HUES64 (cell line): ENCODE measurements at regions not wholly inside any gene's neighbourhood (a gene's known extent, or its start where the extent isn't known, plus 50 kb on each side); places are given as distances from the start of the nearest gene placed in this dataset.

Experiments used
- H3K27ac ChIP-seq: 2 replicates; pipeline ENCODE4 v1.7.0; 2013; ENCODE audit warnings: low read depth, low read length, inconsistent platforms
- H3K27me3 ChIP-seq: 2 replicates; pipeline ENCODE4 v1.6.1; 2013; ENCODE audit warnings: mild to moderate bottlenecking, low read length; ENCODE audit not compliant: insufficient read depth
- H3K36me3 ChIP-seq: 2 replicates; pipeline ENCODE4 v1.6.1; 2013; ENCODE audit warnings: mild to moderate bottlenecking, low read length; ENCODE audit not compliant: insufficient read depth
- H3K4me1 ChIP-seq: 2 replicates; pipeline ENCODE4 v1.6.1; 2013; ENCODE audit warnings: mild to moderate bottlenecking, low read length, moderate library complexity; ENCODE audit not compliant: insufficient read depth
- H3K4me3 ChIP-seq: 2 replicates; pipeline ENCODE4 v1.5.1; 2013; ENCODE audit warnings: mild to moderate bottlenecking, low read length, moderate library complexity
- H3K9ac ChIP-seq: 2 replicates; pipeline ENCODE4 v1.6.1; 2013; ENCODE audit warnings: mild to moderate bottlenecking, low read depth, low read length
- H3K9me3 ChIP-seq: 2 replicates; pipeline ENCODE4 v1.6.1; 2013; ENCODE audit warnings: low read depth, low read length; ENCODE audit not compliant: insufficient read depth
- WGBS: fragments of 150-250, 120-280 bp; methylation state at CpG from one replicate; pipeline ENCODE4 v1.1.7; 2013; ENCODE audit warnings: missing lambda C conversion rate; 5-methylcytosine and 5-hydroxymethylcytosine counted together

DNA sequence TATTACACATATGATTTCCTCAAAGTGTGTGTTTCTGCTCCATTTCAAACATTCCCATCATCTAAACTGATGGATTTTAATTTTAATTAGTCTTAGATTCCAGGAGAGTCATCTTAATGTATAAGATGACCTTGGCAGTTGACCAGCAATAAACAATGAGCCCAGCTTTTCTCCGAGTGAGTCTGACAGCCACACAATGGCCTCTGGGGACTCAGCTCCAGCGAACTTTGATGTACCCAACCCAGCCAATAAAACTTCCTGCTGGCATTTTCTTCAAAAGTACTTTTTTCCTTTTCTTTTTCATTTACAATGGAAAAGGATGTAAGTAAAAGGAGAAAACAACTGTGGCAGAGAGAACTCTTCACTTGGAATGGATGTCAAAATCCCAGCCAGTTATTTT lies 139.1 kb upstream of the CTBP2 start:
- Histone ChIP-seq H3K27ac (no peak overlapping the region), H3K4me3 (no peak overlapping the region), H3K4me1 (no peaks in the 10 kb centered on the region), H3K27me3 (no peaks in the 10 kb centered on the region), H3K9me3 (no peaks in the 10 kb centered on the region), H3K9ac (no peak overlapping the region), H3K36me3 (no peaks in the 10 kb centered on the region)
- 54% methylated on average over 2 of the region's 2 CpGs for WGBS

- H3K9ac ChIP-seq, result no peak overlapping the region
- no peaks in the 10 kb centered on the region for H3K36me3 ChIP-seq
- 92% methylated on average over 9 of the region's 9 CpGs for WGBS
- no peak overlapping the region for H3K27ac ChIP-seq
- H3K4me3 ChIP-seq, result no peak overlapping the region
- H3K9me3 ChIP-seq, result no peaks in the 10 kb centered on the region
- H3K27me3 ChIP-seq, result no peaks in the 10 kb centered on the region
- no peaks in the 10 kb centered on the region for H3K4me1 ChIP-seq
These were observed 136.2 kb upstream of the CTBP2 start for GRCh38 chr10:125296598-125296997.

DNA sequence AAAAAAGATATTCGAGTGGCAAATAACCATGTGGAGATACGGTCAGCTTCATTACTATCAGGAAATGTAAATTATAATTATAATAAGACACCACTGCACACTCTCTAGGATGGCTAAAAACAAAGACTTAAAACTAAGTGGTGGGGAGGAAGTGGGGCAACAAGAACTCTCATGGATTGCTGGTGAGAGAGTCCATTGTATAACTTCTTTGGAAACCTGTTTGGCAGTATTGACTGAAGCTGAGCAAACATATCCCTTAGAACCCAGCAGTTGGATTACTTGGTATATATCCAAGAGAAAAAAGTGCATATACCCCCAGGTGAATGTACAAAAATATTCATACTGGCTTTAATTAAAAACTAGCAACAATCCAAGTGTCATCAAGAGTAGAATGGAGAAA lies 133.7 kb upstream of the CTBP2 start:
- no peak overlapping the region for H3K4me3 ChIP-seq
- no CpG with 5 or more reads among the region's 2 CpGs for WGBS
- no peak overlapping the region for H3K27ac ChIP-seq
- no peaks in the 10 kb centered on the region for H3K9me3 ChIP-seq
- no peaks in the 10 kb centered on the region for H3K4me1 ChIP-seq
- H3K9ac ChIP-seq, result no peak overlapping the region
- H3K36me3 ChIP-seq, result no peaks in the 10 kb centered on the region
- no peaks in the 10 kb centered on the region for H3K27me3 ChIP-seq

- Histone ChIP-seq H3K27ac (no peak overlapping the region), H3K27me3 (no peaks in the 10 kb centered on the region)
- 96% methylated on average over 9 of the region's 9 CpGs for WGBS
These were observed 131.5 kb upstream of the CTBP2 start for GRCh38 chr10:125291836-125292235.

GRCh38 chr10:125289461-125289860 lies 129.1 kb upstream of the CTBP2 start:
- Histone ChIP-seq H3K4me1 (no peaks in the 10 kb centered on the region), H3K9ac (no peak overlapping the region), H3K9me3 (no peaks in the 10 kb centered on the region), H3K27ac (no peak overlapping the region), H3K36me3 (no peaks in the 10 kb centered on the region), H3K27me3 (no peaks in the 10 kb centered on the region), H3K4me3 (no peak overlapping the region)
- WGBS, result 95% methylated on average over 1 of the region's 1 CpG

More at GRCh38 chr10:125291836-125292235, 131.5 kb upstream of the CTBP2 start:
- H3K4me1 ChIP-seq, result no peaks in the 10 kb centered on the region
- H3K9me3 ChIP-seq, result no peaks in the 10 kb centered on the region
- H3K9ac ChIP-seq, result no peak overlapping the region
- H3K36me3 ChIP-seq, result no peaks in the 10 kb centered on the region
- no peak overlapping the region for H3K4me3 ChIP-seq

GRCh38 chr10:125284875-125285597 lies 124.7 kb upstream of the CTBP2 start:
- WGBS, result 94% methylated on average over 5 of the region's 6 CpGs
- Histone ChIP-seq H3K9ac (no peak overlapping the region), H3K4me1 (peaks cover 2% of the 10 kb centered on the region; the same call in 1 of the 2 replicates), H3K9me3 (no peaks in the 10 kb centered on the region), H3K36me3 (no peaks in the 10 kb centered on the region), H3K27ac (no peak overlapping the region), H3K27me3 (no peaks in the 10 kb centered on the region), H3K4me3 (no peak overlapping the region)

- no peaks in the 10 kb centered on the region for H3K27me3 ChIP-seq
- no peak overlapping the region for H3K27ac ChIP-seq
- no peak overlapping the region for H3K4me3 ChIP-seq
- H3K9me3 ChIP-seq, result no peaks in the 10 kb centered on the region
- 97% methylated on average over 10 of the region's 11 CpGs for WGBS
- H3K4me1 ChIP-seq, result peaks cover 2% of the 10 kb centered on the region; the same call in 1 of the 2 replicates
- no peak overlapping the region for H3K9ac ChIP-seq
- no peaks in the 10 kb centered on the region for H3K36me3 ChIP-seq
These were observed 123.7 kb upstream of the CTBP2 start for GRCh38 chr10:125283836-125284614.

- Histone ChIP-seq H3K36me3 (no peaks in the 10 kb centered on the region), H3K27me3 (no peaks in the 10 kb centered on the region), H3K9me3 (no peaks in the 10 kb centered on the region), H3K4me3 (no peak overlapping the region), H3K4me1 (peaks cover 2% of the 10 kb centered on the region; the same call in 1 of the 2 replicates), H3K27ac (no peak overlapping the region), H3K9ac (no peak overlapping the region)
- 76% methylated on average over 4 of the region's 7 CpGs for WGBS
These were observed 123.0 kb upstream of the CTBP2 start for GRCh38 chr10:125283191-125283835.

DNA sequence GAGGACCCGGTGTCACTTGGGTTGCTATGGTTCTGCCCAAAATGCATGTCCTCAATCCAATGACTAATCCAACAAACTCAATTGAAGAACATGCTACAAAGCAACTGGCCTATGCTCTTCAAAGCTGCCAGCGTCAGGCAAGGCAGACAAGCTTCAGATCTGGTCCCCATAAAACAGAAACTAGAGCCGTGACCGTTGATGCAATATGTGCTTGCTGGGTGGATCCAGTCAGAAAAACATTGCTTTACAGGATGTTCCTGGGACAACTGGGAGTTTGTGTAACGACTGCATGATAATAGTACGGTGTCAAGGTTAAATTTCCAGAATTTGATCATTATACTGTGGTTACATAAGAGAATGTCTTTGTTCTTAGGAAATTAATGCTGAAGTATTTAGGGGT lies 120.7 kb upstream of the CTBP2 start:
- no peaks in the 10 kb centered on the region for H3K36me3 ChIP-seq
- WGBS, result 85% methylated on average over 6 of the region's 6 CpGs
- peaks cover 2% of the 10 kb centered on the region; the same call in 1 of the 2 replicates for H3K4me1 ChIP-seq
- H3K9ac ChIP-seq, result no peak overlapping the region
- H3K27ac ChIP-seq, result no peak overlapping the region
- H3K4me3 ChIP-seq, result no peak overlapping the region
- no peaks in the 10 kb centered on the region for H3K27me3 ChIP-seq
- no peaks in the 10 kb centered on the region for H3K9me3 ChIP-seq

DNA sequence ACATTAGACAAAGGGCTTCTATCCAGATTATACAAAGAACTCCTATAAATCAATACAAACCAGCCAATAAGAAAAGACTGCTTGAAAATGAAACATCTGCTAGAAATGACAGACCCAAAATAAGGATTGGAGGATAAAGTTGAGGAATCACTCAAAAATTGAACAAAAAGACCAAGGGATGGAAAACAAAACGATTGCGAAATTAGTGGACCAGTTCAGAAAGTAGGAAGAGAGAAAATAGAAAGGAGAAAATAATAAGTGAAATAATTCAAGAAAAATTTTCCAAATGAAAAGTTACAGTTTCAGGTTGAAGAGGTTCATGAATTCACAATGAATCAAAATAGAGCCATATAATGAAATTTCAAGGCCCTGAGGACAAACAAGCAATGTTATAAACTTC lies 115.8 kb upstream of the CTBP2 start:
- no peak overlapping the region for H3K4me3 ChIP-seq
- no peak overlapping the region for H3K9ac ChIP-seq
- no peak overlapping the region for H3K27ac ChIP-seq
- H3K27me3 ChIP-seq, result no peaks in the 10 kb centered on the region
- H3K4me1 ChIP-seq, result no peaks in the 10 kb centered on the region
- WGBS, result 94% methylated on average over 2 of the region's 2 CpGs
- no peaks in the 10 kb centered on the region for H3K9me3 ChIP-seq
- H3K36me3 ChIP-seq, result no peaks in the 10 kb centered on the region

GRCh38 chr10:125274961-125275360 lies 114.6 kb upstream of the CTBP2 start:
- H3K4me3 ChIP-seq, result no peak overlapping the region
- 95% methylated on average over 5 of the region's 5 CpGs for WGBS

More at GRCh38 chr10:125274961-125275360, 114.6 kb upstream of the CTBP2 start:
- Histone ChIP-seq H3K36me3 (no peaks in the 10 kb centered on the region), H3K27me3 (no peaks in the 10 kb centered on the region), H3K27ac (no peak overlapping the region), H3K4me1 (no peaks in the 10 kb centered on the region), H3K9ac (no peak overlapping the region), H3K9me3 (no peaks in the 10 kb centered on the region)
